GM21367 (cell line): ENCODE measurements at regions not wholly inside any gene's neighbourhood (a gene's known extent, or its start where the extent isn't known, plus 50 kb on each side); places are given as distances from the start of the nearest gene placed in this dataset.

Source experiments
- ATAC-seq: cut with Tn5 transposase; IDR thresholded peaks from one replicate; pipeline ENCODE4 v1.9.1; 2021; ENCODE audit not compliant: unreplicated experiment

GRCh38 chr6:79777713-79778579, 146.8 kb downstream of the SH3BGRL2 start:
- peak; percentile 85 for ATAC-seq

GRCh38 chr6:79776076-79776475, 144.9 kb downstream of the SH3BGRL2 start:
- no peak for ATAC-seq

GRCh38 chr6:79775222-79775621, 144.1 kb downstream of the SH3BGRL2 start:
- no peak for ATAC-seq

GRCh38 chr6:79764747-79765146, 133.6 kb downstream of the SH3BGRL2 start:
- no peak for ATAC-seq

GRCh38 chr6:79763301-79763700, 132.2 kb downstream of the SH3BGRL2 start:
- ATAC-seq: no peak

- no peak for ATAC-seq
Observed at GRCh38 chr6:79762370-79762769, 131.2 kb downstream of the SH3BGRL2 start.

GRCh38 chr6:79756496-79756895, 125.4 kb downstream of the SH3BGRL2 start:
- no peak for ATAC-seq

GRCh38 chr6:79755967-79756366, 124.8 kb downstream of the SH3BGRL2 start:
- ATAC-seq: no peak
